Neuron (in vitro differentiated cells): ENCODE measurements at regions not wholly inside any gene's neighbourhood (a gene's known extent, or its start where the extent isn't known, plus 50 kb on each side); places are given as distances from the start of the nearest gene placed in this dataset.
"Not testable (repeated sequence)": the region's sequence is repeated elsewhere in the genome, so short reads cannot be mapped to it uniquely, and the experiment has no call there.

Experiments used
- H2AFZ ChIP-seq: one replicate; pipeline ENCODE4 v1.6.1; 2013; ENCODE audit warnings: low read depth, mild to moderate bottlenecking, inconsistent platforms, low read length, moderate library complexity
- H3K27me3 ChIP-seq: one replicate; pipeline ENCODE4 v1.6.1; 2013; ENCODE audit warnings: low read length; ENCODE audit not compliant: insufficient read depth
- H3K36me3 ChIP-seq: one replicate; pipeline ENCODE4 v1.6.1; 2013; ENCODE audit warnings: low read length; ENCODE audit not compliant: insufficient read depth
- H3K4me1 ChIP-seq: one replicate; pipeline ENCODE4 v1.6.1; 2013; ENCODE audit warnings: low read length; ENCODE audit not compliant: insufficient read depth
- H3K4me3 ChIP-seq: 2 replicates; pipeline ENCODE4 v1.5.1; 2013; ENCODE audit warnings: mild to moderate bottlenecking, low read length, moderate library complexity
- H3K9me3 ChIP-seq: one replicate; pipeline ENCODE4 v1.6.1; 2013; ENCODE audit warnings: low read length

- H3K9me3 ChIP-seq = no peaks in the 10 kb centered on the region
- no peaks in the 10 kb centered on the region for H3K36me3 ChIP-seq
- no peak overlapping the region for H2AFZ ChIP-seq
- H3K27me3 ChIP-seq = no peaks in the 10 kb centered on the region
- no peaks in the 10 kb centered on the region for H3K4me1 ChIP-seq
- H3K4me3 ChIP-seq = no peak overlapping the region
These were observed 632.6 kb upstream of the KCND2 start for GRCh38 chr7:119640326-119640725.

GRCh38 chr7:119640861-119641260 is 632.1 kb upstream of the KCND2 start:
- Histone ChIP-seq H3K27me3 (no peaks in the 10 kb centered on the region), H3K4me1 (no peaks in the 10 kb centered on the region), H3K4me3 (no peak overlapping the region), H3K9me3 (no peaks in the 10 kb centered on the region), H2AFZ (no peak overlapping the region), H3K36me3 (no peaks in the 10 kb centered on the region)

- H3K27me3 ChIP-seq = no peaks in the 10 kb centered on the region
- H3K9me3 ChIP-seq = no peaks in the 10 kb centered on the region
- no peak overlapping the region for H3K4me3 ChIP-seq
- H2AFZ ChIP-seq = no peak overlapping the region
- H3K4me1 ChIP-seq = no peaks in the 10 kb centered on the region
- H3K36me3 ChIP-seq = no peaks in the 10 kb centered on the region
These were observed 629.4 kb upstream of the KCND2 start for GRCh38 chr7:119643558-119643957.

- H3K36me3 ChIP-seq = no peaks in the 10 kb centered on the region
- H2AFZ ChIP-seq = no peak overlapping the region
- no peaks in the 10 kb centered on the region for H3K4me1 ChIP-seq
- H3K9me3 ChIP-seq = no peaks in the 10 kb centered on the region
- H3K27me3 ChIP-seq = no peaks in the 10 kb centered on the region
- no peak overlapping the region for H3K4me3 ChIP-seq
These were observed 625.7 kb upstream of the KCND2 start for GRCh38 chr7:119647286-119647685.

- H3K36me3 ChIP-seq, H2AFZ ChIP-seq, H3K4me1 ChIP-seq, H3K27me3 ChIP-seq, H3K9me3 ChIP-seq, H3K4me3 ChIP-seq: not testable (repeated sequence)
These were observed 624.2 kb upstream of the KCND2 start for GRCh38 chr7:119648752-119649151.

- Histone ChIP-seq H3K4me3 (no peak overlapping the region), H3K27me3 (no peaks in the 10 kb centered on the region)
These were observed 612.9 kb upstream of the KCND2 start for GRCh38 chr7:119660080-119660479.

GRCh38 chr7:119664601-119665000 is 608.4 kb upstream of the KCND2 start:
- Histone ChIP-seq H3K9me3 (no peaks in the 10 kb centered on the region), H2AFZ (no peak overlapping the region), H3K4me1 (no peaks in the 10 kb centered on the region), H3K36me3 (no peaks in the 10 kb centered on the region), H3K27me3 (no peaks in the 10 kb centered on the region), H3K4me3 (no peak overlapping the region)

More at GRCh38 chr7:119660080-119660479, 612.9 kb upstream of the KCND2 start:
- Histone ChIP-seq H3K36me3 (no peaks in the 10 kb centered on the region), H3K4me1 (no peaks in the 10 kb centered on the region), H2AFZ (no peak overlapping the region), H3K9me3 (no peaks in the 10 kb centered on the region)

GRCh38 chr7:119665796-119666195 is 607.2 kb upstream of the KCND2 start:
- no peaks in the 10 kb centered on the region for H3K9me3 ChIP-seq
- H3K4me1 ChIP-seq = no peaks in the 10 kb centered on the region
- H3K36me3 ChIP-seq = no peaks in the 10 kb centered on the region
- no peaks in the 10 kb centered on the region for H3K27me3 ChIP-seq
- H3K4me3 ChIP-seq = no peak overlapping the region
- H2AFZ ChIP-seq = no peak overlapping the region

- H3K9me3 ChIP-seq = no peaks in the 10 kb centered on the region
- H2AFZ ChIP-seq = no peak overlapping the region
- no peaks in the 10 kb centered on the region for H3K27me3 ChIP-seq
- H3K4me3 ChIP-seq = no peak overlapping the region
- no peaks in the 10 kb centered on the region for H3K36me3 ChIP-seq
- no peaks in the 10 kb centered on the region for H3K4me1 ChIP-seq
These were observed 591.6 kb upstream of the KCND2 start for GRCh38 chr7:119681336-119681735.

GRCh38 chr7:119684763-119685162 is 588.2 kb upstream of the KCND2 start:
- H2AFZ ChIP-seq = no peak overlapping the region
- no peaks in the 10 kb centered on the region for H3K9me3 ChIP-seq
- no peaks in the 10 kb centered on the region for H3K27me3 ChIP-seq
- H3K4me3 ChIP-seq = no peak overlapping the region
- no peaks in the 10 kb centered on the region for H3K36me3 ChIP-seq
- H3K4me1 ChIP-seq = no peaks in the 10 kb centered on the region

GRCh38 chr7:119685906-119686305 is 587.1 kb upstream of the KCND2 start:
- Histone ChIP-seq H3K4me3 (no peak overlapping the region), H2AFZ (no peak overlapping the region), H3K27me3 (no peaks in the 10 kb centered on the region), H3K36me3 (no peaks in the 10 kb centered on the region), H3K9me3 (no peaks in the 10 kb centered on the region), H3K4me1 (no peaks in the 10 kb centered on the region)

GRCh38 chr7:119688831-119689230 is 584.1 kb upstream of the KCND2 start:
- Histone ChIP-seq H3K9me3 (no peaks in the 10 kb centered on the region), H2AFZ (no peak overlapping the region), H3K36me3 (no peaks in the 10 kb centered on the region), H3K4me3 (no peak overlapping the region), H3K27me3 (no peaks in the 10 kb centered on the region), H3K4me1 (no peaks in the 10 kb centered on the region)

GRCh38 chr7:119692541-119692940 is 580.4 kb upstream of the KCND2 start:
- H2AFZ ChIP-seq = no peak overlapping the region
- H3K4me3 ChIP-seq = no peak overlapping the region
- H3K36me3 ChIP-seq = no peaks in the 10 kb centered on the region
- no peaks in the 10 kb centered on the region for H3K4me1 ChIP-seq
- no peaks in the 10 kb centered on the region for H3K9me3 ChIP-seq
- H3K27me3 ChIP-seq = no peaks in the 10 kb centered on the region

- H3K4me1 ChIP-seq = no peaks in the 10 kb centered on the region
- H3K36me3 ChIP-seq = no peaks in the 10 kb centered on the region
- H3K27me3 ChIP-seq = no peaks in the 10 kb centered on the region
- no peak overlapping the region for H2AFZ ChIP-seq
- no peak overlapping the region for H3K4me3 ChIP-seq
- H3K9me3 ChIP-seq = no peaks in the 10 kb centered on the region
These were observed 578.5 kb upstream of the KCND2 start for GRCh38 chr7:119694506-119694905.
